ENCODE measurements at regions not wholly inside any gene's neighbourhood (a gene's known extent, or its start where the extent isn't known, plus 50 kb on each side); places are given as distances from the start of the nearest gene placed in this dataset.
"Not testable (repeated sequence)": the region's sequence is repeated elsewhere in the genome, so short reads cannot be mapped to it uniquely, and the experiment has no call there.

DNA sequence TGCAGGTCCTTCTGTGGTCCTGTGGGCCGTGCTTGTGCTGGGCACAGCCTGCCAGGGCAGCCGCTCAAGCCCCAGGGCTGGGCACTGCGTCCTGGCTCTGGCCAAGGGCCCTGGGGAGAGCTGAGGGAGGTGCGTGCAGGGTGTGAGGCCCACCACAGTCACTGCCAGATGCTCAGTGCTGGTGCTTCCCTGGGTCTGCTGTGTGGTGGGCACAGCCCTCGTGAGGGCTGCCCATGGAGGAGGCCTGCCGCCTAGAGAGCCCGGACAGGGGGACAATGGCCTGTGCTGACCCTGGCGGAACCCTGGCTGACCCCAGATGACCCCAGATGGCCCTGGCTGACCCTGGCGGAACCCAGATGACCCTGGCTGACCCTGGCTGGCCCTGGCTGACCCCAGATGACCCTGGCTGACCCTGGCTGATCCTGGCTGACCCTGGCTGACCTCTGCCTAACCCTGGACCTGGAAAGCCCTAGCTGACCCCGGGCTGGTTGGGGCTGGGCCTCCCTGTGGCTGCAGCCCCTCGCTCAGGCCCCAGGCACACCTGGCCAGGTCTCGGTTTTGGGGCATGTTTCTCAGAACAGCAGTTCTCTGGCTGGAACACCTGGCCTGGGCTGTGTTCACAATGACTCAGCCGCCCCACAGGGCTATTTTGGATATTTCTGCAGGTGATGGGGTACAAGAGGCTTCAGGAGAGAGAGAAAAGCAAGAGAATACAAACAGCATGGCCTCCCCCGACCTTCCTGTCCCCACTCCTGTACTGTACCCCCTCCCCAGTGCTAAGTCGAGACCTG is 55.4 kb downstream of the TMEM121 start:
- DNase-seq, result no peak

DNA sequence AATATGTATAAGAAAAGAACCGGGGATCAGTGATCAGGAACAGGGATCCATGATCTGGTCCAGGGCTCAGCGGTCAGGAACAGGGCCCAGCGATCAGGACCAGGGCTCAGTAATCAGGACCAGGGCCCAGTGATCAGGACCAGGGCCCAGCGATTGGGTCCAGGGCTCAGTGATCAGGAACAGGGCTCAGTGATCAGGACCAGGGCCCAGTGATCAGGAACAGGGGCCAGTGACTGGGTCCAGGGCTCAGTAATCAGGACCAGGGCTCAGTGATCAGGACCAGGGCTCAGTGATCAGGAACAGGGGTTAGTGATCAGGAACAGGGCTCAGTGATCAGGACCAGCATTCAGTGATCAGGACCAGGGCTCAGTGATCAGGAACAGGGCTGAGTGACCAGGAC is 56.3 kb downstream of the TMEM121 start:
- no peak for DNase-seq

DNA sequence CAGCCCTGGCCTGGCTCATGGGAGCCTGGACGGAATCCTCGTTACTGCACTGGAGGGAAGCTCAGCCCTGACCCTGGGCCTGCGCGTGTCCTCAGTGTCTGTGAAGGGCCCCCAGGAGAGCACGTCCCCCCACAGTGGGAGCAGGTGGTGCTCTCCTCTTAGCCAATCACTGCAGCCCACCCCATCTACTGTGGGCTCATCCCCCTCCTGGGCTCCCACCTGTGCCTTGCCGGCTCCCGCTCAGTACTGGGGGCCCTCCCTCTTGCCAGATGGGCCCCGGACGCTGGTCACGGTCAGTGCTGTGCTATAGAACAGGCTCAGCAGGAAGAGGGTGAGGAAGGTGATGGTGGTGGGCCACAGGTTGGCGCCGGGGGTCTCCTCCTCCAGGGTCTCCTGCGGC is 57.5 kb downstream of the TMEM121 start:
- not testable (repeated sequence) for DNase-seq

DNA sequence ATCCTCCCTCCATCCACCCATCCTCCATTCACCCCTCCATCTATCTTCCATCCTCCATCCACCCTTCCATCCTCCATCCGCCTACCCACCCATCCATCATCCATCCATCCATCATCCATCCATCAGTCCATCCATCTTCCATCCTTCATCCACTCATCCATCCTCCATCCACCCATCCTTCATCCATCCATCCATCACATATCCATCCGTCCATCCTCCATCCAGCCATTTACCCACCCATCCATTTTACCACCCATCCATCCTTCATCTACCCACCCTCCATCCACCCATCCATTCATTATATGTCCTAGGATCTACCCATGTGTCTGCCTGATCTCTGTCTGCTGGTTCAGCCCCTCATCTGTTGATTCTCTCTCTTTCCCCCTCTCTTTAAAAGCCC is 58.9 kb downstream of the TMEM121 start:
- not testable (repeated sequence) for DNase-seq

DNA sequence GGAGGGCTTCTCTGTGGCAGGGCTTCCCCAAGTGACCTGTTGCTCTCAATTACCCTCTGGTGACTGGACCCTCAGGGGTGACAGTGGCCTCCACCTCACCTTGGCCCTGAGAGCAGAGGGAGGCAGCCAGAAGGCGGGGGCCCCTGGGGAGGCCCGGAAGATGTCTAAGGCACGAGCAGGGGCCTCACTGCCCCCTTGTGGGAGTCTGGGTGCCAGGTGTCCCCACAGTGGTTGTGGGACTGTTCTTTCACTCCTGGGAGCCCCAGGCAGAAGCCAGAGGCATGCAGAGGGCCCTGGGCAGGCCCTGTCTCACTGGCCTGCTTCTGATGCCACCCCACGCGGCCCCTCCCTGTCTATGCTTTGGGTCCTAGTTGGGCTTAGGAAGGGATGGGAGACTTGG is 59.3 kb downstream of the TMEM121 start:
- not testable (repeated sequence) for DNase-seq

DNA sequence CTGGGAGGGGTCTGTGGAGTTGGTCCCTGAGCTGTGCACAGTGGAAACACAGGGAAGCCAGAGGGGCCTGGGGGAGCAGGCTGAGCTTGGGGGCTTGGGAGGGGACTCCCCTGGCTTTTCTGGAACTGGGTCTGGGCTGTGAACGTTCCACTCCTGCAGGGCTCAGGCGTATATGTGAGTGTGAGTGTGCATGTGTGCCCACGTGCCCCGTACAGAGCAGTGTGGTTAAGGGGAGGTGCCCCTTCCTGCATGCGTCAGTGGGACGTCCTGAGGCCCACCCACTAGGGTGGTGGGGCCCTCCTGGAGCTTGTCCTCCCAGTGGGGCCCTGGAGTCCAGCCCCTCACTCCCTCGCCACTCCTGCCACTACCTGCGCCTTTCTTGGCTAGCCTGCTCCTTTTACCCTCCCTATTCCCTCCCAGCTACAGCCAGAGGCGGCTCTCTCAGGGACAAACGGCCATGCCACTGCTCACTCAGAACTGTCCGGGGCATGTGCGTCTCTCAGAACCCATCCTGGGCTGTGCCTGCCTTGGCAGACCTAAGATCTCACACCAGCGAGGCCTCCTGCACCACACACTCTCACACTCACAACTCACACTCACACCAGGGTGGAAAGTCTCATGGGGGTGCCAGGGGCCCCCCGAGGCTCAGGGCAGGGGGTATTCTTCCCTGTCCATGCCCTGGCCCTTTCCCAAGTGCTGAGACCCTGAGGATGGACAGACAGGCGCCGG is 59.9 kb downstream of the TMEM121 start:
- not testable (repeated sequence) for DNase-seq

DNA sequence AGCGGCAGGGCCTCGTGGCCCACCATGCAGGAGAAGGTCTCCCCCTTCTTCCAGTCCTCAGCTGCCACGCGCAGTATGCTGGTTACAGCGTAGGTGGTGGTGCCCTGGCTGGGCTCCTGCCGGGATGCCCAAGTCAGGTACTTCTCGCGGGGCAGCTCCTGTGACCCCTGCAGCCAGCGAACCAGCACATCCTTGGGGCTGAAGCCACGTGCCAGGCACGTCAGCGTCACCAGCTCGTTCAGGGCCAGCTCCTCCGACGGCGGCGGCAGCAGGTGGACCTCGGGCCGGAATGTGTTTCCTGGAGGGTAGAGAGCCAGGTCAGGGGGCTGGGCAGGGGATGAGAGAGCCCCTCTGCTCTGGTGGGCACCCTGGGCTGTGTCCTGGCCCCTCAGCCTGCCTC is 60.7 kb downstream of the TMEM121 start:
- DNase-seq, result not testable (repeated sequence)

DNA sequence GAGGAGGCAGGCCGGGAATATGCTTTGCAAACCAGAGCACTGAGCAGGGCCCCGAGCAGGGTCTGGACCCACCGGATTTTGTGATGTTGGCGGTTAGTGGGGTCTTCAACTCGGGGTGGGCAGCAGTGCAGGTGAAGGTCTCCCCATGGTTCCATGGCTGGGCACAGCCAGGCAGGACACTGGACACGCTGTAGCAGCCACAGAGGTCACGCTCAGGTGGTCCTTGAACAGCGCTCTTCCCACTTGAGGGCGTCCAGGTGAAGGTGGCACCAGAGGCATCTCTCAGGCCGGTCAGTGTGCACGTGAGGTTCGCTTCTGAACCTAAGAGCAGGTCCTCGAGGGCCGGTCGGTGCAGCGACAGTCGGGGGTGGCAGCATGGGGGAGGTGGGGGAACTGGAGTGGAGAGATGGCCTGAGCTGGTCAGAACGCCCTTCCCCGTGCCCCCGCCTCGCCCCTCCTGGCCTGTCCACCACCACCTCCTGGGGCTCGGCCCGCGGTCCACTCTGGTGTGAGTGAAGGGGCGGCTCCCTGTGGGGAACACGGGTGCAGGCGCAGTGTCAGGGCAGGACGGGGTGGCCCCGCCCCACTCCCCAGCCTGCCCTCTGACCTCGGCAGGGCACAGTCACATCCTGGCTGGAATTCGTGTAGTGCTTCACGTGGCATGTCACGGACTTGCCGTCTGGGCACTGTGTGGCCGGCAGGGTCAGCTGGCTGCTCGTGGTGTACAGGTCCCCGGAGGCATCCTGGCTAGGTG is 61.3 kb downstream of the TMEM121 start:
- not testable (repeated sequence) for DNase-seq

DNA sequence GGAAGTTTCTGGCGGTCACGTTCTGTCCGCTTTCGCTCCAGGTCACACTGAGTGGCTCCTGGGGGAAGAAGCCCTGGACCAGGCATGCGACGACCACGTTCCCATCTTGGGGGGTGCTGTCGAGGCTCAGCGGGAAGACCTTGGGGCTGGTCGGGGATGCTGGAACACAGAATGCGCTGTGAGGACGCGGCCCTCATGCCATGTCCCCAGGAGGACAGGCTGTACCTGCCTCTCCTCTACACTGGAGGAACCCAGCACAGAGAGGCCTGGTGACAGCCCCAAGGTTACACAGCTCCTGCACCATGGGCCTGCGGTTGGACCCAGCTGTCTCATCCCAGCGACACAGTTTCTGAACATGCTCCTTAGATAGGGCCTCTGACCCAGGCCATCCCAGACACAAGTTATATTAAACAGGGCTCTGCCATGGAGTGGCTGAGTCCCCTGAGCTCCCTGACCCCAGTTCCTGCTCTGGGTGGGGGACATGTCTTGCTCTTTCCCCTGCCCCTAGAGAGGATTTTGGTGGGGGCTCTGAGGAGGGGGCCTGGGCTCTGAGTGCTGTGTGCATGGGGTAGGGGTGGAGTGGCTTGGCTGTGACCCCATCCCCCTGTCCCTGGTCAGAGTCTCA is 62.0 kb downstream of the TMEM121 start:
- DNase-seq, result no peak

DNA sequence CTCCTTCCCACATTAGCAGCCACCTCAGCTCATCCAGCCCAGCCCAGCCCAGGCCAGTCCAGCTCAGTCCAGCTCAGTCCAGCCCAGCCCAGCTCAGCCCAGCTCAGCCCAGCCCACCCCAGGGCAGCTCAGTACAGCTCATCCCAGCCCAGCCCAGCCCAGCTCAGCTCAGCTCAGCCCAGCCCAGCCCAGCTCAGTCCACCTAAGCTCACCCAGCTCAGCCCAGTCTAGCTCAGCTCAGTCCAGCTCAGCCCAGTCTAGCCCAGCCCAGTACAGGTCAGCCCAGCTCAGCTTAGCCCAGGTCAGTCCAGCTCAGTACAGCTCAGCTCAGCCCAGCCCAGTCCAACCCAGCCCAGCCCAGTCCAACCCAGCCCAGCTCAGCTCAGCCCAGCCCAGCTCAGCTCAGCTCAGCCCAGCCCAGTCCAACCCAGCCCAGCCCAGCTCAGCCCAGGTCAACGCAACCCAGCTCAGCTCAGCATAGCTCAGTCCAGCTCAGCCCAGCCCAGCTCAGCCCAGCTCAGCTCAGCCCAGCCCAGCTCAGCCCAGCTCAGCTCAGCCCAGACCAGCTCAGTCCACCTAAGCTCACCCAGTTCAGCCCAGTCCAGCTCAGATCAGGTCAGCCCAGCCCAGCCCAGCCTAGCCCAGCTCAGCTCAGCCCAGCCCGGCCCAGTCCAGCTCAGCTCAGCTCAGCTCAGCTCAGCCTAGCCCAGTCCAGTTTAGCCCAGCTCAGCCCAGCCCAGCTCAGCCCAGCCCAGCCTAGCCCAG is 63.0 kb downstream of the TMEM121 start:
- DNase-seq, result no peak

DNA sequence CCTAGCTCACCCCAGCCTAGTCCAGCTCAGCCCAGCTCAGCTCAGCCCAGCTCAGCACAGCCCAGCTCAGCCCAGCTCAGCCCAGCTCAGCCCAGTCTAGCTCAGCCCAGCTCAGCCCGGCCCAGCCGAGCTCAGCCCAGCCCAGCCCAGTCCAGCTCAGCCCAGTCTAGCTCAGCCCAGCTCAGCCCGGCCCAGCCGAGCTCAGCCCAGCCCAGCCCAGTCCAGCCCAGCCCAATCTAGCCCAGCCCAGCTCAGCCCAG is 63.5 kb downstream of the TMEM121 start:
- not testable (repeated sequence) for DNase-seq

DNA sequence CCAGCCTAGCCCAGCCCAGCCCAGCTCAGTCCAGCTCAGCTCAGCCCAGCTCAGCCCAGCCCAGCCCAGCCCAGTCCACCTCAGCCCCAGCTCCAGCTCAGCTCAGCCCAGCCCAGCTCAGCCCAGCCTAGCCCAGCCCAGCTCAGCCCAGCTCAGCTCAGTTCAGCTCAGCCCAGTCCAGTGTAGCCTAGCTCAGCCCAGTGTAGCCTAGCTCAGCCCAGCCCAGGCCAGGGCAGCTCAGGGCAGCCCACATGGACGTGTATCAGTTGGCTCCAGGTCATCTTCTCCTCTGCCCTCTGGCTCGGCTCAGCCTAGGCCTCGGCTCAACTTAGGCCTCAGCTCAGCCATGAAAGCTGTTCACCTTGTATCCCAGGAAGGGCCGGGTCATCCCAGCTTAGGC is 64.7 kb downstream of the TMEM121 start:
- no peak for DNase-seq

DNA sequence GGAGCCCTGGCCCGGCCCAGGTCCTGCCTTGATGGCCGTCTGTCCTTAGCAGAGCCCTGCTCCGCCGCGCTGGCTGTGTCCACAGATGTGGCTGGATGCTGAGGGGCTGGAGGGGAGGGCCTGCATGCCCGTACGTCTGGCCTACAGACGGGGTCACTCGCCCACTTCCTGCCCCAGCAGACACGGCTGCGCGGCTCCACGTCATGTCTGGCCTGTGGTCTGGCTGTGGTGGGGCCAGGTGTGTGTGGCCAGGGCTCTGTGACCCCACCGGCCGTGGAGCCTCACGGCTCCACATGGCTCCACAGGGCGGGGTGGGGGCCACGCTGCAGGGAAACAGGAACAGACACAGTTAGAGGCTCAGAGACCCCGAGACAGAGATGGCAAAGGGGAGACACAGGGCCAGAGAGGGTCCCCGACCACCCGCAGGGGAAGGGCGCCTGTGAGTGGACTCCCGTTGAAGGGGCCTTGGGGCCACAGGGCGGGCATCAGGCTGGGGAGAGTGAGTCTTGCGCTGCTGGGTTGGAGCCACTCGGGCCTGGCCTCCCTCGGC is 65.5 kb downstream of the TMEM121 start:
- not testable (repeated sequence) for DNase-seq

DNA sequence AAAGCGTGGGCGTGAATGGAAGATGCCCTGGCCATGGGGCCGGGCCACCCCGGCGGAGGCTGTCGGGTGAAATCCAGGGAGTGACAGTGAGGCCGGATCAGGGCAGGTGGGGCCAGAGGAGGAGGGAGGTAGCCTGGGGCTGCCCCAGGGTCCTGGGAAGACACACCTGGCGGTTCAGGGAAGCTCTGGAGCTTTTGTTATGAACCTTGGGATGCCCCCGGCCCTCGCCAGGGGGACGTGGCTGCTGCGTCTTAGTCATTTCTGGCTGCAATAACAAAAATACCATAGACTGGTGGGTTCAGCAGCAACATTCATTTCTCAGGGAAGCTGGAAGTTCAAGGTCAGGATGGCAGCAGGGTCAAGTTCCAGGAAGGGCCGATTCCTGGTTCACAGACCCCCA is 66.3 kb downstream of the TMEM121 start:
- not testable (repeated sequence) for DNase-seq

DNA sequence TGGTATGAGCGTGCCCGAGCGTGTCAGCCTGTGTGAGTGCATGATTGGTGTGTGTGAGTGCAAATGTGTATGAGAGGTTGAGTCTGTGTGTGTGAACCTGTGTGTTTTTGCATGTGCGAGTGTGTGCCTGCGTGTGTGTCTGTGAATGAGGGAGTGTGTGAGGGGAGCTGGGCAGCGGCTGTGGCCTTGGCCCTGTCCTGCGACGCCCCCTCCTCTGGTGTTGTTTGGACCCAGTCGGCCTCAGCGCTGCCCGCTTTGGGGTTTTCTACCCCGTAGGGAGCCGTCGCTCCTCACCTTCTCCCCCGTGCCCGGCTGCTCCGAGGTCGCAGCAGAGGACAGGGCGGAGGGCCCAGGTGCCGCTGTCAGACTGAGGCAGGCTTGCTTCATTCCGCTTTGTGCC is 69.0 kb downstream of the TMEM121 start:
- DNase-seq, result not testable (repeated sequence)

DNA sequence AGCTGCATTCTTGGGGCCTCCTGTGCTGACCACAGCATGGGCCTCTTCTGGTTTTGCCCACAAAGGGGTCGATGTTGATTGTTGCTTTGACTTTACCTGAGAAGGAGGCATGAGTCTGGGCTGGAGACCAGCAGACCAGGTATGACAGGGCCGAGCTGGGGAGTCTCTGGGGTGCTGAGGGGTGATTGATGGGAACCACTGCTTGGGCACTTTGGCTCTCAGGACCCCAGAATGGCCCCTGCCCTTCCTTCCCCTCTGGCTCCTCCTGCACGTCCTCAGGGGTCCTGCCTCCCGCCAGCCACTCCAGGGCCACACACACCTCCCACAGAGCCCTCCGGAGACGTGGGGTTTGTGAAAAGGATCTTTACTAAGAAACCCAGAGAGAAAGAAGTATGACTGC is 70.0 kb downstream of the TMEM121 start:
- DNase-seq, result not testable (repeated sequence)

DNA sequence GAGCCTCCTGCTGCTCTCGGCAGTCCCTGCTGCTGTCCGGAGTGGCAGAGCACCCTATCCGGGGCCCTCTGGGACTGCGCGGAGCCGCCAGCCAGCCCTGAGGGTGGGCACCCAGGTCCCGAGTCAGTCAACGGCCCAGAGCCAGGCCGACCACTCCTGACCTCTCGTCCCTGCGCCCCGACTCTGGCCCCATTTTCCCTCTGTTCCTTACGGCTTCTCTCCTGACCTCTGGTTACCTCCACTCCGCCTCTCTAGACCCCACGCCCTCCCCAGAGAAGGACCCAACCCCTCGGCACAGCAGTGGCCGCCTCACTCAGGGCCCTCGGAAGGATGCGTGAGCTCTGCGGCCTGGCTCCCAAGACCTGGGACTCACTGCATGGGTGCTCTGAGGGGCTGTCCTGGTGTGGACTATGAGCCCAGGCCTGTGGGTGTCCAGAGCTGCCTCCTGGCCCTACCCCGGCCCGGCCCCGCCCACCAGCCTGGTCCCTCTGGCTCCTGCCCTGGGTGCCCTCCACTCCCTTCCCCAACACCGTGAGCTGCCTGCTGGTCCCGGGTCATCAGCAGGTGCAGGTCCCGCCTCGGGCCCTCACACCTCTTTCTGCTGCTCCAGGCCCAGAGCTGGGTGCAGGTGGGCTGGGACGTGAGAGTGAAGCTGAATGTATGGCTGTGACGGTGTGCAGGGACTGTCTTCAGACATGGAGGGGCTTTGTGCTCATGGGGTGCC is 71.8 kb downstream of the TMEM121 start:
- DNase-seq, result not testable (repeated sequence)

DNA sequence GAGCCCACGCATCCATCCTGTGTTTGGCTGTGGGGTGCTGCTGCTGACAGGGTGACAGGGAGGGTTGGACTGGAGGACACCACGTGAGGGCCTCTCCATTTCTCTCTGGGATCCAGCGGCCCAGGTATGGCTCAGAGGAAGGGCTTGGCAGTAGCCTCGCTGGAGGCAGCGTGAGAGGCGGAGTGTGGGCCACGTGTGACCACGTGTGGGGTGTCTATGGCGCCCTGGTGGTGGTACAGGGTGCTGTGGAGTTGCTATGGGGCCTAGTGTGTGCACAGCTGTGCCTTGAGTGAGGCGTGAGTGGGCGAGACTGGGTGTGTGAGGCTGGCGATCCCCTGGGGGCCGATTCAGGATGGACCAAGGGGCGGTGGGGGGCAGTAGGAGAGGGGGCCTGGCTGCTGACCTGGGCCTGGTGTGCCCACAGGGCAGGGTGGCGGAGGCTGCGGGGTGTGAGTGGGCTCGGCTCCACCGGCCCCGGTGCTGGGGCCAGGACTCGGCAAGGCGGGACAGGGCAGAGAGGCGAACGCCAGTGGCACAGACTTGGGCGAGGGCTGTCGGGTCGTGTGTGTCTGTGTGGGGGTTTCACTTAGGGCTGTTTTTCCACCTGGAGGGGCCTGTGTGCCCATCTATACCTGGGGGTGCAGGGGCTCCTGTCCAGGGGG is 72.7 kb downstream of the TMEM121 start:
- not testable (repeated sequence) for DNase-seq

DNA sequence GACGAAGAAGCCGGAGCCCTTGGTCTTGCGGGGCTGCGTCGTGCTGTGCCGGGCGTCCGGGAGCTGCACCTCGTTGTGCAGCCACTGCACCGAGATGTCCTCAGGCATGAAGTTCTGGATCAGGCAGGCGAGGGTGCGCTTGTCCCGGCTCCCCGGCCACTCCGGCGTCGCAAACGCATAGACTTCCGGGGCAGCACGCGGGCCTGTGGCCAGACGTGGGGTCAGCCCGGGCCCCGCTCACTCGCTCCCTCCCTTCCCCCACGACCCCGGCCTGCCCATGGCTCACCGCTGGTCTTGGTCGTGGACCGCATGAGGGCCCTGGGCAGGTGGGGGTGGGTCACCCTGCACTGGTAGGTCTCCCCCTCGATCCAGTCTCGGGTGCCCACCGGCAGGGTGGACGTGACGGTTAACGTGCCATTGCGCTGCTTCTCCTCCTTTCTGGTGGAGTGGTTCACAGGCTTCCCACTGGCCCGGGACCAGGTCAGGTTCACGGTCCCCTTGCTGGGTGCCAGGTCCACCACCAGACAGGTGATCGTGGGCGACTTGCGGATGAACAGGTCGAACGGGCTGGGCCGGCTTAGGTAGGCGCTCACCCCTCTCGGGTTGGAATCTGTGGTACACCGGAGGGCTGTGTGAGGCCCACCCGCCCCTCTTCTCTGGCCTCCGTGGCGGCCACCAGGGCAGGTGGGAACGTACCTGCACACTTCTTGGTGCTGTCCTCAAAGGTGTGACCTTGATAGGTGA is 74.0 kb downstream of the TMEM121 start:
- DNase-seq, result not testable (repeated sequence)

DNA sequence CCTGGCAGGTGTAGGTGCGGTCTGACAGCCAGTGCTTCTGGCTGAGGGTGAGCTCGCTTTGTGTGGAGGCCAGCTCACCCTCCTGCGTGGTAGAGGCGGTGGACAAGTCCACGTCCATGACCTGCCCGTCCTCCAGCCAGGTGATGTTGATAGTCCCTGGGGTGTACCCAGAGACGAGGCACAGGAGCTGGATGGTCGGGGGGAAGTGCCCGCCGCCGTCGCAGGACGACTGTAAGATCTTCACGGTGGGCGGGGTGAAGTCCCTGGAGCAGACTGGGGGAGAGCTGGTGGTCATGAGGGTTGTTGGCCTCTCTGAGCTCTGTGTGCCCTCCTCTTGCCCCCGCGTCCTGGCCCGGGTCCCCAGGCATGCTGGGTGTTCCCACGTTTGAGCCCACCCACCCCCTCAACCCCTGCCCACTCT is 74.6 kb downstream of the TMEM121 start:
- no peak for DNase-seq
